CD14-positive monocyte (primary cell): ENCODE measurements at regions not wholly inside any gene's neighbourhood (a gene's known extent, or its start where the extent isn't known, plus 50 kb on each side); places are given as distances from the start of the nearest gene placed in this dataset.

Experiments used
- DNase-seq, 3 donors: peaks; one replicate each; pipeline ENCODE4 v3.0.0-alpha.2; 2011 to 2022
- H2AFZ ChIP-seq: 2 replicates; pipeline ENCODE4 v1.6.0; 2012; ENCODE audit warnings: mild to moderate bottlenecking, low read depth, low read length, inconsistent platforms; ENCODE audit not compliant: insufficient read depth, poor library complexity, severe bottlenecking
- H3K27ac ChIP-seq, 2 donors: 1 replicate in 1 of 2; 2 replicates in 1 of 2; pipeline ENCODE4 v1.5.1; 2012 to 2013; ENCODE audit warnings: low read length in 2 of 2, control low read depth in 1 of 2, inconsistent platforms in 1 of 2, low read depth in 1 of 2, mild to moderate bottlenecking in 1 of 2
- H3K27me3 ChIP-seq, 2 donors: one replicate each; pipeline versions ENCODE4 v1.6.0 to v1.6.1; 2011 to 2013; ENCODE audit warnings: low read length in 2 of 2; ENCODE audit not compliant: control insufficient read depth in 2 of 2, insufficient read depth in 2 of 2
- H3K36me3 ChIP-seq, 2 donors: replicated peaks in 1 of 2; 1 replicate in 1 of 2; 2 replicates in 1 of 2; pipeline versions ENCODE4 v1.5.1 to v1.6.1; 2012 to 2013; ENCODE audit warnings: low read length in 2 of 2, control low read depth in 1 of 2, inconsistent platforms in 1 of 2, mild to moderate bottlenecking in 1 of 2; ENCODE audit not compliant: insufficient read depth in 2 of 2, control insufficient read depth in 1 of 2
- H3K4me1 ChIP-seq, 2 donors: 1 replicate in 1 of 2; 2 replicates in 1 of 2; pipeline versions ENCODE4 v1.5.1 to v1.6.1; 2012 to 2013; ENCODE audit warnings: low read length in 2 of 2, control low read depth in 1 of 2, inconsistent platforms in 1 of 2, mild to moderate bottlenecking in 1 of 2, moderate library complexity in 1 of 2; ENCODE audit not compliant: insufficient read depth in 2 of 2, control insufficient read depth in 1 of 2
- H3K4me2 ChIP-seq: replicated peaks from 2 replicates; pipeline ENCODE3; 2012; ENCODE audit warnings: low read length, moderate library complexity, mild to moderate bottlenecking; ENCODE audit not compliant: poor library complexity, severe bottlenecking; ENCODE audit errors: extremely low read depth
- H3K4me3 ChIP-seq, 3 experiments: fragments of 200-600 bp in 1 of 3; sonication (generic) in 1 of 3; replicated peaks in 1 of 3; 1 replicate in 2 of 3; 2 replicates in 1 of 3; pipeline ENCODE4 v1.5.1; 2011 to 2013; ENCODE audit warnings: low read length in 3 of 3, mild to moderate bottlenecking in 3 of 3, control low read depth in 2 of 3, low read depth in 2 of 3, inconsistent platforms in 1 of 3, moderate library complexity in 1 of 3
- H3K79me2 ChIP-seq: 2 replicates; pipeline ENCODE4 v1.6.0; 2012; ENCODE audit warnings: mild to moderate bottlenecking, control low read depth, inconsistent platforms, low read length, moderate library complexity; ENCODE audit not compliant: insufficient read depth
- H3K9ac ChIP-seq: 2 replicates; pipeline ENCODE4 v1.6.0; 2017; ENCODE audit warnings: low read length, mild to moderate bottlenecking; ENCODE audit not compliant: insufficient read depth, poor library complexity, severe bottlenecking
- H3K9me3 ChIP-seq, 2 donors: replicated peaks in 1 of 2; 1 replicate in 1 of 2; 2 replicates in 1 of 2; pipeline versions ENCODE4 v1.5.1 to v1.6.1; 2012 to 2013; ENCODE audit warnings: low read length in 2 of 2, control low read depth in 1 of 2; ENCODE audit not compliant: control insufficient read depth in 1 of 2, insufficient read depth in 1 of 2
- H4K20me1 ChIP-seq: 2 replicates; pipeline ENCODE4 v1.6.0; 2012; ENCODE audit warnings: mild to moderate bottlenecking, low read length, control low read depth, moderate library complexity; ENCODE audit not compliant: insufficient read depth
- H3K27ac Mint-ChIP-seq, 7 donors: one replicate each; pipeline ENCODE4 v1.8.0; 2020; ENCODE audit warnings: mild to moderate bottlenecking in 7 of 7, mixed read lengths in 7 of 7, moderate library complexity in 6 of 7, inconsistent platforms in 2 of 7
- H3K27me3 Mint-ChIP-seq, 3 donors: one replicate each; pipeline ENCODE4 v1.8.0; 2021 to 2022; ENCODE audit warnings: low read depth in 3 of 3, mild to moderate bottlenecking in 3 of 3, mixed read lengths in 3 of 3, moderate library complexity in 3 of 3, inconsistent platforms in 1 of 3
- H3K36me3 Mint-ChIP-seq, 2 donors: one replicate each; pipeline ENCODE4 v1.8.0; 2020; ENCODE audit warnings: mixed read lengths in 2 of 2, inconsistent platforms in 1 of 2, mild to moderate bottlenecking in 1 of 2
- H3K4me1 Mint-ChIP-seq: one replicate; pipeline ENCODE4 v1.8.0; 2020; ENCODE audit warnings: mild to moderate bottlenecking, mixed read lengths
- H3K4me3 Mint-ChIP-seq, 2 donors: one replicate each; pipeline ENCODE4 v1.8.0; 2020; ENCODE audit warnings: mild to moderate bottlenecking in 2 of 2, mixed read lengths in 2 of 2, moderate library complexity in 1 of 2
- H3K9me3 Mint-ChIP-seq, 7 donors: one replicate each; pipeline ENCODE4 v1.8.0; 2020 to 2022; ENCODE audit warnings: mixed read lengths in 7 of 7, mild to moderate bottlenecking in 6 of 7, moderate library complexity in 6 of 7, inconsistent platforms in 2 of 7
- WGBS: methylation state at CpG from one replicate; pipeline ENCODE4 v1.1.5; 2013; ENCODE audit warnings: missing lambda C conversion rate; ENCODE audit not compliant: insufficient coverage; 5-methylcytosine and 5-hydroxymethylcytosine counted together
- intact Hi-C, 2 donors: fragments of 100-400 bp; cut with micrococcal nuclease; formaldehyde crosslinking; loops; one replicate each; pipeline versions ENCODE4 v1.15.0 to v1.15.1; 2023
- TF ChIP-seq, protein P1 (sequence below): fragments of 200-600 bp; IDR thresholded peaks from one replicate; pipeline ENCODE4 v1.8.0; 2022; ENCODE audit warnings: antibody characterized with exemption, mild to moderate bottlenecking

DNA sequence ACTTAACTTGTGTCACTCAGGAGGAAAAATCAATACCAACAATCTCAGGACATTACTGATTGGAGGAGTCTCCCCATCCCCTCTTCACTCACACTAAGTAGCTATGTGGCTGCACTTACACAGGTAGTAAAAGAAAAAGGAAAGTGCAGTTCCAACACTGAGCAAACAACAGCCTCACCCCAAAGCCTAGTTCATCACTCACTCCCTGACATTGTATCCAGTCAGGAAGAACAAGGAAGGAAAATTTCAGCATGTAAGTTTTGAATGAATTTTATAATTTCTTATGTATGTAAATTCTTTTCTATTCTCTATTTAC, 273.4 kb downstream of the IGSF11 start:
- Histone ChIP-seq H3K4me1 (no peaks in the 10 kb centered on the region), H3K9ac (no peak overlapping the region), H3K79me2 (no peaks in the 10 kb centered on the region), H2AFZ (no peak overlapping the region), H4K20me1 (no peaks in the 10 kb centered on the region), H3K4me3 (no peak overlapping the region), H3K9me3 (peaks cover 0 to 3% of the 10 kb centered on the region in 2 donors), H3K27me3 (no peaks in the 10 kb centered on the region), H3K27ac (no peak overlapping the region), H3K36me3 (no peaks in the 10 kb centered on the region), H3K4me2 (no peak overlapping the region)
- no peak overlapping the region for H3K27ac Mint-ChIP-seq
- H3K9me3 Mint-ChIP-seq: peaks cover 0 to 4% (median 0%) of the 10 kb centered on the region in 7 donors
- no peaks in the 10 kb centered on the region for H3K4me1 Mint-ChIP-seq
- TF ChIP-seq, protein P1, sequence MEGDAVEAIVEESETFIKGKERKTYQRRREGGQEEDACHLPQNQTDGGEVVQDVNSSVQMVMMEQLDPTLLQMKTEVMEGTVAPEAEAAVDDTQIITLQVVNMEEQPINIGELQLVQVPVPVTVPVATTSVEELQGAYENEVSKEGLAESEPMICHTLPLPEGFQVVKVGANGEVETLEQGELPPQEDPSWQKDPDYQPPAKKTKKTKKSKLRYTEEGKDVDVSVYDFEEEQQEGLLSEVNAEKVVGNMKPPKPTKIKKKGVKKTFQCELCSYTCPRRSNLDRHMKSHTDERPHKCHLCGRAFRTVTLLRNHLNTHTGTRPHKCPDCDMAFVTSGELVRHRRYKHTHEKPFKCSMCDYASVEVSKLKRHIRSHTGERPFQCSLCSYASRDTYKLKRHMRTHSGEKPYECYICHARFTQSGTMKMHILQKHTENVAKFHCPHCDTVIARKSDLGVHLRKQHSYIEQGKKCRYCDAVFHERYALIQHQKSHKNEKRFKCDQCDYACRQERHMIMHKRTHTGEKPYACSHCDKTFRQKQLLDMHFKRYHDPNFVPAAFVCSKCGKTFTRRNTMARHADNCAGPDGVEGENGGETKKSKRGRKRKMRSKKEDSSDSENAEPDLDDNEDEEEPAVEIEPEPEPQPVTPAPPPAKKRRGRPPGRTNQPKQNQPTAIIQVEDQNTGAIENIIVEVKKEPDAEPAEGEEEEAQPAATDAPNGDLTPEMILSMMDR: no peak
- peaks cover 0 to 6% (median 3%) of the 10 kb centered on the region in 3 donors for H3K27me3 Mint-ChIP-seq
- no peak for DNase-seq
- no peak overlapping the region for H3K4me3 Mint-ChIP-seq
- H3K36me3 Mint-ChIP-seq: no peaks in the 10 kb centered on the region
- intact Hi-C loops: no loop called here

DNA sequence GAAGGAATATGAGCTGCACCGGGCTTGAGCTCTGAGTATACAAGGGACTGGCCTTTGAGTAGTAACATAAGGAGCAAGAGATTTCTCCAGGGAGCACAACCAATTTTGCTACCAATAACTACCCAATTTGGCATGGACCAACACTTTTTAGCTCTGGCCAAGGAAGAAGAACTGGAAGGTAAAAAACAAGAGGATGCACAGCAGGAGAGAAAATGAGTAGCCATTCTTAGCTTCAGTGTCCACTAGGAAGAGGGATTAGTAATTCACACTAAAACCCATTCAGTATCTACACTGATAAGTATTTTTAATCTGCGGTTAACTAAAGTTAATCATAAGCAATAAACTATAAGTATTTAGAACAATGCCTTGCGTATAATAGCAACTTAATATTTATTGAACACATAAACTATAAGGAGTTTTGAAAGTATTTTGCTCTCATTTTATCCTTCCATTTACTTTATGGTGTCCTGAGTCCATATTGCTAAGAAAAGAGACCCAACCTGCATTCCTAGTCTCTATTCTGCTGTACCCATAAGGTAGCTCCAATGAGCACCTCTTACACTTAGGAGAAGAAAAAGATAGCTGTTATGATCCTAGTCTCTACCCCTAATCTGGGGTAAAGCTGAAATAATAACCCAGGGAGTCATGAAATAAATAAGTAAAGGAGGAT, 268.9 kb downstream of the IGSF11 start:
- Histone ChIP-seq H3K4me3 (no peak overlapping the region), H3K36me3 (no peaks in the 10 kb centered on the region), H3K9me3 (no peaks in the 10 kb centered on the region), H3K9ac (no peak overlapping the region), H3K4me1 (no peaks in the 10 kb centered on the region), H3K4me2 (no peak overlapping the region), H2AFZ (no peak overlapping the region), H3K79me2 (no peaks in the 10 kb centered on the region), H3K27me3 (no peaks in the 10 kb centered on the region), H3K27ac (no peak overlapping the region), H4K20me1 (no peaks in the 10 kb centered on the region)
- peaks cover 0 to 3% (median 0%) of the 10 kb centered on the region in 7 donors for H3K9me3 Mint-ChIP-seq
- no peaks in the 10 kb centered on the region for H3K36me3 Mint-ChIP-seq
- H3K4me3 Mint-ChIP-seq: no peak overlapping the region
- H3K27ac Mint-ChIP-seq: no peak overlapping the region
- H3K27me3 Mint-ChIP-seq: peaks cover 0 to 3% (median 2%) of the 10 kb centered on the region in 3 donors
- intact Hi-C loops: no loop called here
- no peaks in the 10 kb centered on the region for H3K4me1 Mint-ChIP-seq
- no peak for DNase-seq
- WGBS: no CpG with 5 or more reads among the region's 3 CpGs
- TF ChIP-seq, protein P1: no peak
